Duodenal mucosa (tissue), 2 donors: ENCODE measurements at regions not wholly inside any gene's neighbourhood (a gene's known extent, or its start where the extent isn't known, plus 50 kb on each side); places are given as distances from the start of the nearest gene placed in this dataset.

Source experiments
- H3K27ac ChIP-seq: one replicate; pipeline ENCODE4 v1.7.0; 2013; ENCODE audit warnings: low read depth, low read length
- H3K27me3 ChIP-seq, 2 donors: one replicate each; pipeline ENCODE4 v1.7.0; 2013; ENCODE audit warnings: low read length in 2 of 2, control low read depth in 1 of 2; ENCODE audit not compliant: insufficient read depth in 2 of 2, control insufficient read depth in 1 of 2
- H3K36me3 ChIP-seq, 2 donors: one replicate each; pipeline ENCODE4 v1.7.0; 2013; ENCODE audit warnings: low read length in 2 of 2, control low read depth in 1 of 2; ENCODE audit not compliant: insufficient read depth in 2 of 2, control insufficient read depth in 1 of 2
- H3K4me1 ChIP-seq, 2 donors: one replicate each; pipeline ENCODE4 v1.7.0; 2013; ENCODE audit warnings: low read length in 2 of 2, control low read depth in 1 of 2; ENCODE audit not compliant: insufficient read depth in 2 of 2, control insufficient read depth in 1 of 2
- H3K4me3 ChIP-seq, 2 donors: one replicate each; pipeline ENCODE4 v1.7.0; 2013; ENCODE audit warnings: low read length in 2 of 2, low read depth in 1 of 2
- H3K9ac ChIP-seq, 2 donors: one replicate each; pipeline ENCODE4 v1.7.0; 2013; ENCODE audit warnings: low read length in 2 of 2, low read depth in 1 of 2
- H3K9me3 ChIP-seq, 2 donors: one replicate each; pipeline ENCODE4 v1.7.0; 2013; ENCODE audit warnings: low read length in 2 of 2, control low read depth in 1 of 2; ENCODE audit not compliant: control insufficient read depth in 1 of 2

GRCh38 chr11:81946831-81947230 is 786.8 kb downstream of the FAM181B start:
- Histone ChIP-seq H3K27me3 (no peaks in the 10 kb centered on the region), H3K9me3 (no peaks in the 10 kb centered on the region), H3K4me3 (no peak overlapping the region), H3K27ac (no peak overlapping the region), H3K36me3 (no peaks in the 10 kb centered on the region), H3K4me1 (no peaks in the 10 kb centered on the region), H3K9ac (no peak overlapping the region)

DNA sequence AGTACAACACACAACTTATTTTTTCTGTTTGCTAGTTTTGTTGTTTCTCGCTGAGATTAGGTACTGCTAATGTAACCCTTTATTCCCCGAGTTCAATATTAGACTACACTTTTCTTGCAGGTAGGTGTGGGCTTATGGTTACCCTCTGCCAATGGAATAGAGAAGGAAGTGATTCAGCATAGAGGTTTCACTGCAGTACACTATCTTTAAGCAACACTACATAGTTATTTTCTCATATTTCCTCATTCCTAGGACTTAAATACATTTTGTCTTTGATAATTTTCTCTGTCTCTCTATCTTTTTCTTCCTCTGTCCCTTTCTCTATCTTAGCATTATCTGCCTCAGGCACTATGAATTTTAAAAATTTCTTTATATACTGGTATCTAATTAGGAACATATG is 791.0 kb downstream of the FAM181B start:
- no peak overlapping the region for H3K4me3 ChIP-seq
- no peaks in the 10 kb centered on the region for H3K36me3 ChIP-seq
- H3K27me3 ChIP-seq = no peaks in the 10 kb centered on the region
- no peak overlapping the region for H3K27ac ChIP-seq
- no peaks in the 10 kb centered on the region for H3K4me1 ChIP-seq
- no peak overlapping the region for H3K9ac ChIP-seq
- no peaks in the 10 kb centered on the region for H3K9me3 ChIP-seq

- no peaks in the 10 kb centered on the region for H3K9me3 ChIP-seq
- no peak overlapping the region for H3K4me3 ChIP-seq
- no peak overlapping the region for H3K9ac ChIP-seq
- H3K27ac ChIP-seq = no peak overlapping the region
- H3K36me3 ChIP-seq = no peaks in the 10 kb centered on the region
- H3K27me3 ChIP-seq = no peaks in the 10 kb centered on the region
- H3K4me1 ChIP-seq = no peaks in the 10 kb centered on the region
These were observed 791.7 kb downstream of the FAM181B start for GRCh38 chr11:81941998-81942397.

DNA sequence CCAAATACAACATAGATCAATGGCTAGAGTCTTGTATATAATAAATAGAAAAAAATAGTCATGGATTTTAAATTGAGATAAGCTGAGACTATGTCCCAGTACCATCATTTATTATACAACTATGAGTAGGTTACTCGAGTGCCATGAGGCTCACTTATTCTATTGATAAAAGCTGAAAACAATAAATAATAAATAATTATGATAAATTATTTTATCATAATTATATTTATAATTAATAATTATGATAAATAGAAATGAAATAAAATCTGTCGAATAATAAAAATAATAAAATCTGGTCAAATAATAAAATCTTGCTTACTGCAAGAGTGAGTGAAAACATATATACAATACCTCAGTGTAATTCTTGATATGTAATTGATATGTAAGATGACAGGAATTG is 801.4 kb downstream of the FAM181B start:
- no peak overlapping the region for H3K9ac ChIP-seq
- H3K9me3 ChIP-seq = no peaks in the 10 kb centered on the region
- H3K4me1 ChIP-seq = no peaks in the 10 kb centered on the region
- no peaks in the 10 kb centered on the region for H3K27me3 ChIP-seq
- no peak overlapping the region for H3K27ac ChIP-seq
- no peaks in the 10 kb centered on the region for H3K36me3 ChIP-seq
- H3K4me3 ChIP-seq = no peak overlapping the region

DNA sequence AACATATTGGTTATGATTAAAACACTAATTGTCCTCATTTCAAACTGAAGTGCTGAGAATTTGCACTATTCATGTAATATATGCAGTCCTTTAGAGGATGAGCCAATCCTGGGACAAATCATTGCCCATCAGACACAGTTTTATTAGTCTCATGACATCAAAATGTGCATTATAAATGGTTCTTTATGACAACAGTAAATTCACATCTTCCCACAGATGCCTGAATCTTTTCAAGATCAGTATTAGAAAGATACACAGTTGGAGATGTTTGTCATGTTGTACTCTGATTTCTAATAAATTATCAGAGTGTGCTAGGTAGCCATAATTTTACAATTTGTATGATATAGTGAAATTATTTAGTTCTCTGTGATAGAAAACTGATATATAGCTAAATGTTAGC is 813.5 kb downstream of the FAM181B start:
- Histone ChIP-seq H3K36me3 (no peaks in the 10 kb centered on the region), H3K27me3 (no peaks in the 10 kb centered on the region), H3K27ac (no peak overlapping the region), H3K9me3 (no peaks in the 10 kb centered on the region), H3K4me3 (no peak overlapping the region), H3K4me1 (no peaks in the 10 kb centered on the region), H3K9ac (no peak overlapping the region)

DNA sequence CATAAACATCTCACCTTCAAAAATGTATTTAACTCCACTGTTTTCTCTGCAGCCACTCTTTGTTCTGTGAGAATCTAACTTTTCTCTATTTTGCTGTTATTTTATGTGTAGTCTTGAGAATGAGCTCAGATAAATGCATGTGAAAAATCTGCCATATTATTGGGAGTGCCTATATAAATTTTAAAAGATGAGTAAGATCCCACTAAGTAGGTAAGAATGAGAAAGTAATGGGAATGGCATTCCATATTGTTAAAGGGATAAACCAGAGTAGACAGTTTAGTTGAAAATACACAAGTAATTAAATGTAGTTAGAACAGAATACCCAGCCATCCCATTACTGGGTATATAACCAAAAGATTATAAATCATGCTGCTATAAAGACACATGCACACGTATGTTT is 817.2 kb downstream of the FAM181B start:
- Histone ChIP-seq H3K27me3 (no peaks in the 10 kb centered on the region), H3K4me3 (no peak overlapping the region), H3K9me3 (no peaks in the 10 kb centered on the region)

DNA sequence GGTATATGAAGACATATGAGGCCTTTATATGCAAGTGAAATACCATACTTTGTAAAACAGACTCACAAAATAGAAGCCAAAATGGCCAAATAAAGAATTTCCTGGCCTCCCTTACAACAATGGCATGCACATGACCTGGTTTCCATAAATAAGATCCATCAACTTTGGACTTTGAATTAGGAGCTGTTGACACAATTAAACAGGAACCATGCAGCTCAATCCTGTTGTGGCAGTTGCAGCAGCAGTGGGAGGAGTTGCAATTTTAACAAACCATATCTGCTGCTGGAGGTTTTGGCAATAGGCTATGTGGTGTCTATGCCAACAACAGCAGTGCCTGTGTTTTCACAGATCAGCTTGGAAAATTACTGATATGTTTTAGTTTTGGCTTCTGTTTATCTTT is 818.6 kb downstream of the FAM181B start:
- no peak overlapping the region for H3K4me3 ChIP-seq
- no peak overlapping the region for H3K9ac ChIP-seq
- no peaks in the 10 kb centered on the region for H3K36me3 ChIP-seq
- H3K4me1 ChIP-seq = no peaks in the 10 kb centered on the region
- no peak overlapping the region for H3K27ac ChIP-seq
- no peaks in the 10 kb centered on the region for H3K9me3 ChIP-seq
- no peaks in the 10 kb centered on the region for H3K27me3 ChIP-seq

More for the DNA sequence above, 817.2 kb downstream of the FAM181B start:
- Histone ChIP-seq H3K27ac (no peak overlapping the region), H3K36me3 (no peaks in the 10 kb centered on the region), H3K4me1 (no peaks in the 10 kb centered on the region), H3K9ac (no peak overlapping the region)

GRCh38 chr11:81913793-81914192 is 819.9 kb downstream of the FAM181B start:
- Histone ChIP-seq H3K4me1 (no peaks in the 10 kb centered on the region), H3K4me3 (no peak overlapping the region), H3K36me3 (no peaks in the 10 kb centered on the region)

GRCh38 chr11:81907996-81908395 is 825.7 kb downstream of the FAM181B start:
- H3K36me3 ChIP-seq = no peaks in the 10 kb centered on the region
- no peaks in the 10 kb centered on the region for H3K27me3 ChIP-seq
- H3K9me3 ChIP-seq = no peaks in the 10 kb centered on the region
- no peak overlapping the region for H3K27ac ChIP-seq
- no peak overlapping the region for H3K4me3 ChIP-seq
- H3K9ac ChIP-seq = no peak overlapping the region
- H3K4me1 ChIP-seq = no peaks in the 10 kb centered on the region

More at GRCh38 chr11:81913793-81914192, 819.9 kb downstream of the FAM181B start:
- H3K9me3 ChIP-seq = no peaks in the 10 kb centered on the region
- no peak overlapping the region for H3K9ac ChIP-seq
- H3K27ac ChIP-seq = no peak overlapping the region
- H3K27me3 ChIP-seq = no peaks in the 10 kb centered on the region

GRCh38 chr11:81899156-81899555 is 834.5 kb downstream of the FAM181B start:
- Histone ChIP-seq H3K27me3 (no peaks in the 10 kb centered on the region), H3K4me1 (no peaks in the 10 kb centered on the region), H3K4me3 (no peak overlapping the region), H3K27ac (no peak overlapping the region), H3K36me3 (no peaks in the 10 kb centered on the region), H3K9me3 (no peaks in the 10 kb centered on the region), H3K9ac (no peak overlapping the region)

DNA sequence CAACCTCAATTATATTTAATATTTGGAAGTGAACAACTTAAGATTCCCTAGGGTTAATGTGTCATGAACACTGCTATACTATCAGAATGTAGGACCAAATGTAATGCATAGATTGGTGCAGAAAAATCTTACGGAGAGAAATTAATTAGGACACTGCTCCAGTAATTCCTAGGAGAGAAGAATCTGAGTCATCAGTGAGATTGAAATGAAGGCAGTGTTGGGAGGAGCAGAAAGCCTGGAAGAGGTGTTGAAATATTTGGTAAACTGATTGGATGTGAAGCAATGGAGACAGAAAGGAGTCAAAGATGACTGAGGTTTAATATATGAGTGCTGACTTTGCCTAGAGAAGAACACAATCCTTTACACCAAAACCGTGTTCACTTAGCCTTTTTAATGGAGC is 836.0 kb downstream of the FAM181B start:
- H3K27me3 ChIP-seq = no peaks in the 10 kb centered on the region
- no peak overlapping the region for H3K4me3 ChIP-seq
- H3K4me1 ChIP-seq = no peaks in the 10 kb centered on the region
- no peak overlapping the region for H3K9ac ChIP-seq
- no peak overlapping the region for H3K27ac ChIP-seq
- no peaks in the 10 kb centered on the region for H3K36me3 ChIP-seq
- H3K9me3 ChIP-seq = peaks cover 0 to 4% of the 10 kb centered on the region in 2 donors
